Right lobe of liver (tissue), 6 donors: ENCODE measurements at regions not wholly inside any gene's neighbourhood (a gene's known extent, or its start where the extent isn't known, plus 50 kb on each side); places are given as distances from the start of the nearest gene placed in this dataset.

Experiments
- ATAC-seq, 4 donors: fragments of 200-7000 bp; cut with Tn5 transposase; one replicate each; pipeline ENCODE4 v1.9.1; 2020; ENCODE audit warnings: mild to moderate bottlenecking in 4 of 4, moderate library complexity in 4 of 4
- DNase-seq, 3 donors: peaks; one replicate each; pipeline ENCODE4 v3.0.0-alpha.2; 2020
- H3K27ac ChIP-seq, 3 donors: fragments of 200-600 bp; one replicate each; pipeline ENCODE4 v1.8.0; 2022
- H3K27me3 ChIP-seq, 2 donors: fragments of 200-600 bp; one replicate each; pipeline ENCODE4 v1.8.0; 2022
- H3K36me3 ChIP-seq, 4 donors: fragments of 200-600 bp; sonication (generic) in 1 of 4; one replicate each; pipeline versions ENCODE4 v1.5.1 to v1.8.0; 2017 to 2022; ENCODE audit warnings: control low read depth in 1 of 4
- H3K4me1 ChIP-seq, 4 donors: fragments of 200-600 bp; sonication (generic) in 1 of 4; one replicate each; pipeline versions ENCODE4 v1.5.1 to v1.8.0; 2017 to 2022; ENCODE audit warnings: control low read depth in 1 of 4
- H3K4me3 ChIP-seq, 3 donors: fragments of 200-600 bp; one replicate each; pipeline ENCODE4 v1.8.0; 2022
- H3K9me3 ChIP-seq, 4 donors: fragments of 200-600 bp; sonication (generic) in 1 of 4; one replicate each; pipeline versions ENCODE4 v1.5.1 to v1.8.0; 2017 to 2022; ENCODE audit warnings: control low read depth in 1 of 4
- CTCF ChIP-seq, 4 donors: fragments of 200-600 bp in 3 of 4; fragments of 450-650 bp in 1 of 4; IDR thresholded peaks; one replicate each; pipeline versions ENCODE4 v1.5.1 to v1.8.0; 2016 to 2022; ENCODE audit warnings: antibody characterized with exemption in 4 of 4, mild to moderate bottlenecking in 2 of 4
- POLR2A ChIP-seq: fragments of 450-650 bp; IDR thresholded peaks from one replicate; pipeline ENCODE4 v1.6.1; 2017; ENCODE audit warnings: antibody characterized with exemption, mild to moderate bottlenecking
- WGBS: methylation state at CpG from one replicate; pipeline ENCODE4 v1.1.6; 2018; ENCODE audit warnings: low coverage, low lambda C conversion rate; ENCODE audit not compliant: insufficient coverage; ENCODE audit errors: missing lambda C conversion rate; 5-methylcytosine and 5-hydroxymethylcytosine counted together
- intact Hi-C, 2 donors: fragments of 100-400 bp; cut with DNase I; formaldehyde crosslinking; loops; one replicate each; pipeline versions ENCODE4 v1.11.2 to v1.14.1; 2022
- small RNA-seq, 2 experiments: library from RNA; depleted of rRNA; stranded (forward); fragments of <200 nt; gene quantifications; one replicate each; pipeline ENCODE3, GENCODE V24; 2016
- donor health status: DM: no; HTN: yes; CAD: no.
- donor health status: DM: no; HTN: no; CAD: no.
- donor health status: DM: no; HTN: no; CAD: no.
- donor health status: DM: no; HTN: yes; CAD: no.
- donor health status: DM: no; HTN: yes; CAD: no.

DNA sequence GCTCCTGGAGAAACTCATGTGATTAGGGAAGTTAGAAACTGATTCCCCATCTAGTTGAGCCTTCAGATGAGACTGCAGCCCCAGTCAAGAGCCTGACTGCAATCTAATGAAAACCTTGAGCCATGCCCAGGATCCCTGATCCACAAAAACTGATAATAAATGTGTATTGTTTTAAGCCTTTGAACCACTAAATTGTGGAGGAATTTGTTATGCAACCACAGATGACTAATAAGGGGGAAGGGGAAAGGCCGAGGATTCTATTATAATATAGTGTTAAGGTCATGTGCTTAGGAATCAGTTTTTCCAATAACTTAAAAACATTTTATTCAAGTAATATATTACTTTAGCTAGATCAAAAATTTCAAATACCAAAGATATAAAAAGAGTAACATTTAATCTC lies 52.8 kb upstream of the USP25 start:
- Histone ChIP-seq H3K27ac (no peak overlapping the region), H3K4me1 (no peaks in the 10 kb centered on the region), H3K27me3 (no peaks in the 10 kb centered on the region), H3K4me3 (no peak overlapping the region), H3K9me3 (no peaks in the 10 kb centered on the region), H3K36me3 (no peaks in the 10 kb centered on the region)
- intact Hi-C loops, result no loop called here
- 60% methylated on average over 1 of the region's 1 CpG for WGBS
- ATAC-seq (no peak), DNase-seq (no peak)
- no peak for TF ChIP-seq POLR2A
- TF ChIP-seq CTCF (IDR thresholded peaks at IDR 0.05), result no peak

GRCh38 chr21:15679630-15680029 lies 50.2 kb upstream of the USP25 start:
- whole genome bisulfite sequencing, result 81% methylated on average over 8 of the region's 8 CpGs
- H3K27me3 ChIP-seq, result no peaks in the 10 kb centered on the region
- no peaks in the 10 kb centered on the region for H3K9me3 ChIP-seq
- intact Hi-C loops, result no loop called here
- H3K4me1 ChIP-seq, result peaks cover 0 to 5% (median 0%) of the 10 kb centered on the region in 4 donors
- DNase-seq (no peak), ATAC-seq (no peak)
- no peak overlapping the region for H3K27ac ChIP-seq
- no peak for TF ChIP-seq CTCF (IDR thresholded peaks at IDR 0.05)
- no peak for TF ChIP-seq POLR2A
- H3K36me3 ChIP-seq, result no peaks in the 10 kb centered on the region
- no peak overlapping the region for H3K4me3 ChIP-seq

Small RNA genes lying in the stretch of these regions (small RNA-seq; reads per million reads assigned to genes)
- gene AF246928.1 (0 reads per million in 2 experiments), gene CYCSP42 (0 reads per million in 2 experiments), gene RNU6-1326P (0 reads per million in 2 experiments)
